Spleen (tissue), 11 donors: ENCODE measurements at regions not wholly inside any gene's neighbourhood (a gene's known extent, or its start where the extent isn't known, plus 50 kb on each side); places are given as distances from the start of the nearest gene placed in this dataset.

Experiments
- DNase-seq: peaks from one replicate; pipeline ENCODE4 v3.0.0-alpha.2; 2020
- H3K27ac ChIP-seq, 8 donors: fragments of 200-600 bp; sonication (generic) in 7 of 8; 1 replicate in 4 of 8; 2 replicates in 4 of 8; pipeline versions ENCODE4 v1.5.0 to v1.8.0; 2016 to 2021; ENCODE audit warnings: inconsistent platforms in 4 of 8, mild to moderate bottlenecking in 4 of 8, moderate library complexity in 1 of 8
- H3K27me3 ChIP-seq, 7 donors: fragments of 200-600 bp; sonication (generic) in 6 of 7; replicated peaks in 1 of 7; 1 replicate in 4 of 7; 2 replicates in 3 of 7; pipeline versions ENCODE4 v1.5.0 to v1.8.0; 2016 to 2021; ENCODE audit warnings: inconsistent platforms in 3 of 7, mild to moderate bottlenecking in 1 of 7
- H3K36me3 ChIP-seq, 6 donors: fragments of 200-600 bp; sonication (generic) in 5 of 6; 1 replicate in 4 of 6; 2 replicates in 2 of 6; pipeline versions ENCODE4 v1.5.0 to v1.8.0; 2016 to 2021; ENCODE audit warnings: inconsistent platforms in 2 of 6
- H3K4me1 ChIP-seq, 6 donors: fragments of 200-600 bp; sonication (generic) in 5 of 6; 1 replicate in 3 of 6; 2 replicates in 3 of 6; pipeline versions ENCODE4 v1.5.0 to v1.8.0; 2016 to 2021; ENCODE audit warnings: inconsistent platforms in 3 of 6
- H3K4me3 ChIP-seq, 8 donors: fragments of 200-600 bp; sonication (generic) in 7 of 8; 1 replicate in 4 of 8; 2 replicates in 4 of 8; pipeline versions ENCODE4 v1.5.0 to v1.8.0; 2016 to 2021; ENCODE audit warnings: inconsistent platforms in 4 of 8, mild to moderate bottlenecking in 4 of 8, moderate library complexity in 2 of 8
- H3K9me3 ChIP-seq, 8 donors: fragments of 200-600 bp; sonication (generic) in 7 of 8; 1 replicate in 4 of 8; 2 replicates in 4 of 8; pipeline versions ENCODE4 v1.5.0 to v1.8.0; 2016 to 2021; ENCODE audit warnings: inconsistent platforms in 4 of 8
- POLR2A ChIP-seq, 3 donors: fragments of 450-650 bp; IDR thresholded peaks; one replicate each; pipeline ENCODE4 v1.5.1; 2017; ENCODE audit warnings: antibody characterized with exemption in 3 of 3, mild to moderate bottlenecking in 1 of 3
- POLR2AphosphoS5 ChIP-seq, 3 donors: sonication (generic); formaldehyde crosslinking; IDR thresholded peaks; one replicate each; pipeline ENCODE4 v1.5.1; 2017; ENCODE audit warnings: antibody characterized with exemption in 3 of 3
- WGBS, 5 donors: extraction: QIAGEN DNeasy Blood & Tissue Kit in 3 of 5; methylation state at CpG; one replicate each; pipeline versions ENCODE4 v1.1.5 to v1.1.7; 2013 to 2018; 5-methylcytosine and 5-hydroxymethylcytosine counted together
- intact Hi-C: fragments of 100-400 bp; cut with DNase I; formaldehyde crosslinking; loops from one replicate; pipeline ENCODE4 v1.15.0; 2023; ENCODE audit warnings: low total_unique reads
- TF ChIP-seq, protein P1 (sequence below), 11 experiments: fragments of 200-600 bp in 7 of 11; fragments of 450-650 bp in 4 of 11; sonication (generic) in 4 of 11; IDR thresholded peaks in 8 of 11; conservative IDR thresholded peaks in 3 of 11; 1 replicate in 7 of 11; 2 replicates in 4 of 11; pipeline versions ENCODE4 v1.4.0 to v1.8.0; 2016 to 2021; ENCODE audit warnings: antibody characterized with exemption in 11 of 11, inconsistent platforms in 4 of 11, mild to moderate bottlenecking in 1 of 11
- donor health status: healthy with polysubstance abuse.
- donor health status: DM: no; HTN: no; CAD: no; lungs with moderate emphysema.
- donor health status: DM: no; HTN: no; CAD: no.
- donor health status: Bipolar disorder and iron deficiency.
- donor health status: healthy.
- donor health status: DM: no; HTN: no; CAD: no.
- donor health status: DM: yes; HTN: yes; CAD: no.

DNA sequence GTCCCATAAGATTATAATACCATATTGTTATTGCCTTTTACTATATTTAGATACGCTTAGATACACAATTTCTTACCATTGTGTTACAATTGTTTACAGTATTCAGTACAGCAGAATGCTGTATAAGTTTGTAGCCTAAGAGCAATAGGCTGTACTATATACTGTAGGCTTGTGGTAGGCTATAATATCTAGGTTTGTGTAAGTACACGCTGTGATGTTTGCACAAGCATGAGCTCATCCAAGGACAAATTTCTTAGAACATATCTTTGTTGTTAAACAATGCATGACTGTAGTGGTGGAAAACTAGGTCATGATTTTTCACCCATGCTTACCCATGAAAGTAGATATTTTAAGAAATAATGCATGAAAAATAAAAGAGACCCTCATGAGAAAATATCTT lies 509.4 kb upstream of the CDH18 start:
- intact Hi-C loops = no loop called here
- 81 to 93% (median 91%) methylated on average over 2 of the region's 2 CpGs for WGBS, 5 donors
- H3K9me3 ChIP-seq = no peaks in the 10 kb centered on the region
- H3K4me3 ChIP-seq = no peak overlapping the region
- no peaks in the 10 kb centered on the region for H3K36me3 ChIP-seq
- TF ChIP-seq, protein P1, sequence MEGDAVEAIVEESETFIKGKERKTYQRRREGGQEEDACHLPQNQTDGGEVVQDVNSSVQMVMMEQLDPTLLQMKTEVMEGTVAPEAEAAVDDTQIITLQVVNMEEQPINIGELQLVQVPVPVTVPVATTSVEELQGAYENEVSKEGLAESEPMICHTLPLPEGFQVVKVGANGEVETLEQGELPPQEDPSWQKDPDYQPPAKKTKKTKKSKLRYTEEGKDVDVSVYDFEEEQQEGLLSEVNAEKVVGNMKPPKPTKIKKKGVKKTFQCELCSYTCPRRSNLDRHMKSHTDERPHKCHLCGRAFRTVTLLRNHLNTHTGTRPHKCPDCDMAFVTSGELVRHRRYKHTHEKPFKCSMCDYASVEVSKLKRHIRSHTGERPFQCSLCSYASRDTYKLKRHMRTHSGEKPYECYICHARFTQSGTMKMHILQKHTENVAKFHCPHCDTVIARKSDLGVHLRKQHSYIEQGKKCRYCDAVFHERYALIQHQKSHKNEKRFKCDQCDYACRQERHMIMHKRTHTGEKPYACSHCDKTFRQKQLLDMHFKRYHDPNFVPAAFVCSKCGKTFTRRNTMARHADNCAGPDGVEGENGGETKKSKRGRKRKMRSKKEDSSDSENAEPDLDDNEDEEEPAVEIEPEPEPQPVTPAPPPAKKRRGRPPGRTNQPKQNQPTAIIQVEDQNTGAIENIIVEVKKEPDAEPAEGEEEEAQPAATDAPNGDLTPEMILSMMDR (IDR thresholded peaks at IDR 0.05 in 8 of 11, conservative IDR thresholded peaks at IDR 0.05 in 3 of 11) = no peak
- TF ChIP-seq POLR2AphosphoS5 (IDR thresholded peaks at IDR 0.05) = no peak
- TF ChIP-seq POLR2A (IDR thresholded peaks at IDR 0.05) = no peak
- H3K27ac ChIP-seq = no peak overlapping the region
- no peaks in the 10 kb centered on the region for H3K4me1 ChIP-seq
- no peaks in the 10 kb centered on the region for H3K27me3 ChIP-seq
- DNase-seq = no peak

DNA sequence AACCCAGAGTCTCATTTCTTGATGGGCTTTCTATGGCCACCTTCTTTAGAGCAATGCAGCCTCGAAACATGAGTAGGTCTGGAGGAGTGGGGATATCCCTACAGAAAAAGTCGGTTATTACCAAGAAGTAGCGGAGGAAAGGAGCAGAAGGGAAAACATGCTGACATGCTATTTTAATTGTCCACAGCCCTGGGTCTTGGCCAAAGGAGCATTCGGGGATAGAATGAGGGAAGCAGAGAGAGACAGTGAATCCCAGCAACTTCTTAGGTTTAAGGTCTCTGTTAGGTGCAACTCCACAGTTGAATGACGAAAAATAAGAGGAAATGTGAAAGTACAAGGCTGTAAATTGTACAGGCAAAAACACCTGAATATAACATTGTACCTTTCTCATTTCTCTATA lies 506.7 kb upstream of the CDH18 start:
- no peak for DNase-seq
- Histone ChIP-seq H3K27me3 (no peaks in the 10 kb centered on the region), H3K4me1 (no peaks in the 10 kb centered on the region), H3K9me3 (no peaks in the 10 kb centered on the region), H3K4me3 (no peak overlapping the region), H3K27ac (no peak overlapping the region), H3K36me3 (no peaks in the 10 kb centered on the region)
- WGBS, 5 donors = 78 to 88% (median 85%) methylated on average over 5 of the region's 5 CpGs
- TF ChIP-seq POLR2A (IDR thresholded peaks at IDR 0.05) (no peak), POLR2AphosphoS5 (IDR thresholded peaks at IDR 0.05) (no peak)
- TF ChIP-seq, protein P1 (IDR thresholded peaks at IDR 0.05 in 8 of 11, conservative IDR thresholded peaks at IDR 0.05 in 3 of 11) = no peak
- intact Hi-C loops = no loop called here

DNA sequence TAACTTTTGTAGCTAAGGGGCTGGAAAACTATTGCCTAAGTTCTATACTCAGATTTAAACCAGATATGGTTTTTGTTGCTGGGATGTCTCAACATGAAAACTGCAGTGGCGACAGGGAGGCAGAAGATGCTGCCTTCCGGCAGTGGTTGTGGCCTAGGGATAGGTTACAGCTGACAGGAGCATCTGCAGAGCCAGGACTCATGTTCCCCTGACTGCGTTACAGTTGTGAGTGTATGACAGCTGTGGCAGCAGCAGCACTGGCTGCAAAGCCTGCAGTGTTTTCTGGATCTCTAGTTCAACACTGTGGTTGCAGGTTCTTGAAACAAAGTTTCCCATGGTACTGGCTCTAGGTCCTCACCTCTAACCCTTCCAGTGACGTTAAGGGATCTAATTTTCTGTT lies 498.8 kb upstream of the CDH18 start:
- DNase-seq = no peak
- Histone ChIP-seq H3K27me3 (no peaks in the 10 kb centered on the region), H3K36me3 (no peaks in the 10 kb centered on the region), H3K4me3 (no peak overlapping the region), H3K4me1 (no peaks in the 10 kb centered on the region), H3K9me3 (peaks cover 0 to 7% (median 0%) of the 10 kb centered on the region in 8 donors), H3K27ac (no peak overlapping the region)
- intact Hi-C loops = no loop called here
- TF ChIP-seq POLR2A (IDR thresholded peaks at IDR 0.05) = no peak
- TF ChIP-seq, protein P1 (IDR thresholded peaks at IDR 0.05 in 8 of 11, conservative IDR thresholded peaks at IDR 0.05 in 3 of 11) = no peak
- no peak for TF ChIP-seq POLR2AphosphoS5 (IDR thresholded peaks at IDR 0.05)
- WGBS, 5 donors = 70 to 87% (median 78%) methylated on average over 4 of the region's 4 CpGs

DNA sequence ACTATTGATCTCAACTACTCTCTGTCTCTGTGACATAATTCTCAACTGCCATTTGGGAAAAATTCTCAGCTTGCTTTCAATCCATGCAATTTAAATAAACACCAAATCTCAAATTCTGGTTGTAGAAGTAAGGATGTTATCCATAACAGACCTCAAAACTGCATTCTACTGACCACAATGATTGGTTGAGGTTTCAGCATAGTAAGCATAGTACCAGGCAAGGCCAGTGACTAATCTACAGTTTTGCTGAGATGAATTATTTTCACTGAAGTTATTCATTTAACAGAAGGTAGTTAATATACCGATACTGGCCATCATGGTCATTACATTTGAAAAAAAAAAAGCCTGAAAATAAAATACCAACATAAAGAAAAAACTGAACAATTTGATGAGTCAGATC lies 488.0 kb upstream of the CDH18 start:
- DNase-seq = no peak
- Histone ChIP-seq H3K4me3 (no peak overlapping the region), H3K27me3 (no peaks in the 10 kb centered on the region), H3K4me1 (no peaks in the 10 kb centered on the region), H3K27ac (no peak overlapping the region), H3K9me3 (peaks cover 0 to 22% (median 0%) of the 10 kb centered on the region in 8 donors), H3K36me3 (no peaks in the 10 kb centered on the region)
- intact Hi-C loops = no loop called here
- 76 to 98% (median 84%) methylated on average over 1 of the region's 1 CpG for WGBS, 5 donors
- TF ChIP-seq, protein P1 (IDR thresholded peaks at IDR 0.05 in 8 of 11, conservative IDR thresholded peaks at IDR 0.05 in 3 of 11) = no peak
- no peak for TF ChIP-seq POLR2AphosphoS5 (IDR thresholded peaks at IDR 0.05)
- no peak for TF ChIP-seq POLR2A (IDR thresholded peaks at IDR 0.05)
